ENCODE measurements at regions not wholly inside any gene's neighbourhood (a gene's known extent, or its start where the extent isn't known, plus 50 kb on each side); places are given as distances from the start of the nearest gene placed in this dataset.

GRCh38 chr4:140208921-140209320 is 54.9 kb upstream of the MAML3 start:
- no peaks in the 10 kb centered on the region for H3K36me3 ChIP-seq (ENCODE audit: insufficient read depth)
- 93% methylated on average over 1 of the region's 1 CpG for WGBS
- no peak overlapping the region for H3K27ac ChIP-seq (ENCODE audit: low read depth)
- H3K4me1 ChIP-seq (ENCODE audit: insufficient read depth) = no peaks in the 10 kb centered on the region
- DNase-seq (ENCODE audit: extremely low spot score) = no peak
- H3K4me3 ChIP-seq (ENCODE audit: low read depth, low read length) = no peak overlapping the region
